Liver (tissue), 8 donors: ENCODE measurements at regions not wholly inside any gene's neighbourhood (a gene's known extent, or its start where the extent isn't known, plus 50 kb on each side); places are given as distances from the start of the nearest gene placed in this dataset.

Experiments
- DNase-seq: peaks from one replicate; pipeline ENCODE4 v3.0.0-alpha.2; 2017; ENCODE audit warnings: low spot score
- H3K27ac ChIP-seq, 2 donors: one replicate each; pipeline ENCODE4 v1.7.0; 2013; ENCODE audit warnings: inconsistent platforms in 2 of 2, low read length in 2 of 2, control low read depth in 1 of 2, low read depth in 1 of 2, mild to moderate bottlenecking in 1 of 2
- H3K27me3 ChIP-seq, 4 donors: one replicate each; pipeline versions ENCODE4 v1.6.1 to v1.7.0; 2013; ENCODE audit warnings: low read length in 3 of 4, inconsistent platforms in 1 of 4, mild to moderate bottlenecking in 1 of 4, moderate library complexity in 1 of 4; ENCODE audit not compliant: control insufficient read depth in 4 of 4, insufficient read depth in 4 of 4
- H3K36me3 ChIP-seq, 4 donors: one replicate each; pipeline versions ENCODE4 v1.6.1 to v1.7.0; 2013; ENCODE audit warnings: low read length in 3 of 4, mild to moderate bottlenecking in 3 of 4, low read depth in 1 of 4, moderate library complexity in 1 of 4; ENCODE audit not compliant: control insufficient read depth in 4 of 4, insufficient read depth in 3 of 4
- H3K4me1 ChIP-seq, 4 donors: one replicate each; pipeline versions ENCODE4 v1.6.1 to v1.7.0; 2013; ENCODE audit warnings: low read length in 3 of 4, mild to moderate bottlenecking in 3 of 4, moderate library complexity in 1 of 4; ENCODE audit not compliant: control insufficient read depth in 4 of 4, insufficient read depth in 4 of 4
- H3K4me3 ChIP-seq, 3 donors: one replicate each; pipeline versions ENCODE4 v1.6.1 to v1.7.0; 2013; ENCODE audit warnings: low read length in 3 of 3, control low read depth in 1 of 3, low read depth in 1 of 3, mild to moderate bottlenecking in 1 of 3
- H3K9ac ChIP-seq, 2 donors: one replicate each; pipeline ENCODE4 v1.7.0; 2013; ENCODE audit warnings: low read length in 2 of 2, mild to moderate bottlenecking in 2 of 2, moderate library complexity in 2 of 2, control low read depth in 1 of 2, low read depth in 1 of 2
- H3K9me3 ChIP-seq, 4 donors: one replicate each; pipeline versions ENCODE4 v1.6.1 to v1.7.0; 2013; ENCODE audit warnings: low read length in 3 of 4; ENCODE audit not compliant: control insufficient read depth in 4 of 4
- CTCF ChIP-seq: fragments of 150-350 bp; IDR thresholded peaks from 2 replicates; pipeline ENCODE4 v1.5.1; 2017; ENCODE audit warnings: improper control_type of control experiment, low read depth, low read length; ENCODE audit not compliant: missing input control
- EGR1 ChIP-seq, 2 donors: IDR thresholded peaks; 2 replicates each; pipeline ENCODE4 v1.6.1; 2016 to 2018; ENCODE audit warnings: antibody characterized with exemption in 2 of 2, low read depth in 2 of 2
- FOXA1 ChIP-seq: IDR thresholded peaks from 2 replicates; pipeline ENCODE4 v1.6.1; 2016; ENCODE audit warnings: antibody characterized with exemption
- GABPA ChIP-seq, 2 donors: IDR thresholded peaks in 1 of 2; conservative IDR thresholded peaks in 1 of 2; 2 replicates each; pipeline ENCODE4 v1.6.1; 2016; ENCODE audit warnings: antibody characterized with exemption in 2 of 2, mild to moderate bottlenecking in 1 of 2, moderate library complexity in 1 of 2
- HNF4G ChIP-seq: IDR thresholded peaks from 2 replicates; pipeline ENCODE4 v1.6.1; 2016; ENCODE audit warnings: antibody characterized with exemption
- MAX ChIP-seq: IDR thresholded peaks from 2 replicates; pipeline ENCODE4 v1.6.1; 2016; ENCODE audit warnings: antibody characterized with exemption
- RAD21 ChIP-seq, 2 donors: IDR thresholded peaks; 2 replicates each; pipeline ENCODE4 v1.6.1; 2016; ENCODE audit warnings: antibody characterized with exemption in 2 of 2, mild to moderate bottlenecking in 2 of 2
- RXRA ChIP-seq, 2 donors: IDR thresholded peaks; 2 replicates each; pipeline ENCODE4 v1.6.1; 2017 to 2018; ENCODE audit warnings: antibody characterized with exemption in 2 of 2, mild to moderate bottlenecking in 1 of 2
- SP1 ChIP-seq: IDR thresholded peaks from 2 replicates; pipeline ENCODE4 v1.6.1; 2018; ENCODE audit warnings: antibody characterized with exemption, mild to moderate bottlenecking
- TAF1 ChIP-seq: conservative IDR thresholded peaks from 2 replicates; pipeline ENCODE4 v1.6.1; 2016; ENCODE audit warnings: antibody characterized with exemption, mild to moderate bottlenecking
- YY1 ChIP-seq: IDR thresholded peaks from 2 replicates; pipeline ENCODE4 v1.6.1; 2016; ENCODE audit warnings: antibody characterized with exemption, mild to moderate bottlenecking
- ZBTB33 ChIP-seq: IDR thresholded peaks from 2 replicates; pipeline ENCODE4 v1.6.1; 2016; ENCODE audit warnings: antibody characterized with exemption
- WGBS: extraction: QIAGEN DNeasy Blood & Tissue Kit; methylation state at CpG from one replicate; pipeline ENCODE4 v1.1.7; 2013; 5-methylcytosine and 5-hydroxymethylcytosine counted together
- TF ChIP-seq, protein P1 (sequence below): IDR thresholded peaks from 2 replicates; pipeline ENCODE4 v1.6.1; 2016; ENCODE audit warnings: antibody characterized with exemption, mild to moderate bottlenecking
- donor health status: healthy.
- donor health status: healthy.
- donor health status: healthy.
- donor health status: healthy.
- donor health status: healthy.

- Histone ChIP-seq H3K27ac (no peak overlapping the region), H3K9me3 (no peaks in the 10 kb centered on the region), H3K4me3 (no peak overlapping the region), H3K27me3 (no peaks in the 10 kb centered on the region), H3K9ac (no peak overlapping the region), H3K36me3 (no peaks in the 10 kb centered on the region), H3K4me1 (no peaks in the 10 kb centered on the region)
- no peak for DNase-seq
- WGBS = 91% methylated on average over 9 of the region's 9 CpGs
- TF ChIP-seq YY1 (no peak), SP1 (no peak), EGR1 (IDR thresholded peaks at IDR 0.05; ENCODE audit: low read depth in 2 of 2) (no peak), TAF1 (no peak), MAX (no peak), FOXA1 (no peak), GABPA (IDR thresholded peaks at IDR 0.05 in 1 of 2, conservative IDR thresholded peaks at IDR 0.05 in 1 of 2) (no peak), CTCF (no peak), RXRA (IDR thresholded peaks at IDR 0.05) (no peak), RAD21 (IDR thresholded peaks at IDR 0.05) (no peak), ZBTB33 (no peak), HNF4G (no peak)
- TF ChIP-seq, protein P1, sequence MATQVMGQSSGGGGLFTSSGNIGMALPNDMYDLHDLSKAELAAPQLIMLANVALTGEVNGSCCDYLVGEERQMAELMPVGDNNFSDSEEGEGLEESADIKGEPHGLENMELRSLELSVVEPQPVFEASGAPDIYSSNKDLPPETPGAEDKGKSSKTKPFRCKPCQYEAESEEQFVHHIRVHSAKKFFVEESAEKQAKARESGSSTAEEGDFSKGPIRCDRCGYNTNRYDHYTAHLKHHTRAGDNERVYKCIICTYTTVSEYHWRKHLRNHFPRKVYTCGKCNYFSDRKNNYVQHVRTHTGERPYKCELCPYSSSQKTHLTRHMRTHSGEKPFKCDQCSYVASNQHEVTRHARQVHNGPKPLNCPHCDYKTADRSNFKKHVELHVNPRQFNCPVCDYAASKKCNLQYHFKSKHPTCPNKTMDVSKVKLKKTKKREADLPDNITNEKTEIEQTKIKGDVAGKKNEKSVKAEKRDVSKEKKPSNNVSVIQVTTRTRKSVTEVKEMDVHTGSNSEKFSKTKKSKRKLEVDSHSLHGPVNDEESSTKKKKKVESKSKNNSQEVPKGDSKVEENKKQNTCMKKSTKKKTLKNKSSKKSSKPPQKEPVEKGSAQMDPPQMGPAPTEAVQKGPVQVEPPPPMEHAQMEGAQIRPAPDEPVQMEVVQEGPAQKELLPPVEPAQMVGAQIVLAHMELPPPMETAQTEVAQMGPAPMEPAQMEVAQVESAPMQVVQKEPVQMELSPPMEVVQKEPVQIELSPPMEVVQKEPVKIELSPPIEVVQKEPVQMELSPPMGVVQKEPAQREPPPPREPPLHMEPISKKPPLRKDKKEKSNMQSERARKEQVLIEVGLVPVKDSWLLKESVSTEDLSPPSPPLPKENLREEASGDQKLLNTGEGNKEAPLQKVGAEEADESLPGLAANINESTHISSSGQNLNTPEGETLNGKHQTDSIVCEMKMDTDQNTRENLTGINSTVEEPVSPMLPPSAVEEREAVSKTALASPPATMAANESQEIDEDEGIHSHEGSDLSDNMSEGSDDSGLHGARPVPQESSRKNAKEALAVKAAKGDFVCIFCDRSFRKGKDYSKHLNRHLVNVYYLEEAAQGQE = no peak
Measured at GRCh38 chr16:86088816-86089215, 189.9 kb downstream of the IRF8 start.

DNA sequence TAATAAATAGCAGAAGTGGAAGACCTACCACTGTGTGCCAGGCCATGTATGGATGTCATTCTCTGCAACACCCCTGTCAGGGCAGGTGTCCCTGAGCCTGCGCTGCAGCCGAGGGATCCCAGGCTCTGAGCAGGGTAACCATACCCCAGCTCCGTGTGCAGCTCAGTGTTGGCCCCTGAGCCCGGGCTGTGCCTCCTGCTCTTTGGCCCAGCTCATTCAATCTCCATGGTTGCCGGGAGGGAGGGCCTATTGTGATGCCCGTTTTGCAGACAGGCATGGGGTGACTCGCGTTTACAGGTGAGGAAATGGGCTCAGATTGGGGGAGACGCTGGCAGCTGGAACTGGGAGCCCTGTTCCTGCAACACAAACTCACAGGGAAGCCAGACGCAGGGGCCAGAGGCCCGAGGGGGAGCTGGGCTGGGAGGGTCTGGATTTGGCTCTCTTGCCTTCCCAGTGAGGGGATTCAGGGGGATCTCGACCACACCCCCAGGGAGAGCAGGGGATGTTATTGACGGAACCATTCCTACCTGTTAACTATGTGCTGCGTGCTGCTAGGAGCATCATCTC is 190.5 kb downstream of the IRF8 start:
- WGBS = 87% methylated on average over 14 of the region's 14 CpGs
- Histone ChIP-seq H3K27me3 (no peaks in the 10 kb centered on the region), H3K9ac (no peak overlapping the region), H3K9me3 (no peaks in the 10 kb centered on the region), H3K4me1 (no peaks in the 10 kb centered on the region), H3K36me3 (no peaks in the 10 kb centered on the region), H3K4me3 (no peak overlapping the region), H3K27ac (no peak overlapping the region)
- no peak for TF ChIP-seq RAD21 (IDR thresholded peaks at IDR 0.05)
- TF ChIP-seq EGR1 (IDR thresholded peaks at IDR 0.05; ENCODE audit: low read depth in 2 of 2) = no peak
- DNase-seq = no peak
